ENCODE measurements at regions not wholly inside any gene's neighbourhood (a gene's known extent, or its start where the extent isn't known, plus 50 kb on each side); places are given as distances from the start of the nearest gene placed in this dataset.

DNA sequence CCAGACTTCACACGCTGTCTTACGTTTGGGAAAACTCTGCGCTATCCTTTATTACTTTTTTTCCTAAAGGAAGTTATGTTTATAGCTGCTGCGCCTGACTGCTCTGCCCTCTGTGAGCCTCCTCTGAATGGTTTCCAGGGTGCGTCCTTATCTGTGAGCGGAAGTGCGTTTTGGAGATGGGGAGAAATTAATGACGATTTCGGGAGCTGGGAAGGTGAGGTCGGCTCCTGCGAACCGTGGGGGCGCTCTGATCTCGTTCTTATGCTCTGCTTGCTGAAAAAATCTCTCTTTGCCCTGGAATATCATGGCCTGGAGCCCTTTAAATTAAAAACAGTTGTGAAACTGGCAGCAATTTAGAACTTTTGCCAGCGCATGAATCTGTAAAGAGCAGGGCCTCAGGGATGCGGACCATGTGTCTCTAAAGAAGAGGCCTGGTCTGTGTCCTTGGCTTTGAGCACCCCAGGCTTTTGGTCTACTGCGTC lies 135.7 kb upstream of the ZFHX3 start:
- TF ChIP-seq, protein P1, sequence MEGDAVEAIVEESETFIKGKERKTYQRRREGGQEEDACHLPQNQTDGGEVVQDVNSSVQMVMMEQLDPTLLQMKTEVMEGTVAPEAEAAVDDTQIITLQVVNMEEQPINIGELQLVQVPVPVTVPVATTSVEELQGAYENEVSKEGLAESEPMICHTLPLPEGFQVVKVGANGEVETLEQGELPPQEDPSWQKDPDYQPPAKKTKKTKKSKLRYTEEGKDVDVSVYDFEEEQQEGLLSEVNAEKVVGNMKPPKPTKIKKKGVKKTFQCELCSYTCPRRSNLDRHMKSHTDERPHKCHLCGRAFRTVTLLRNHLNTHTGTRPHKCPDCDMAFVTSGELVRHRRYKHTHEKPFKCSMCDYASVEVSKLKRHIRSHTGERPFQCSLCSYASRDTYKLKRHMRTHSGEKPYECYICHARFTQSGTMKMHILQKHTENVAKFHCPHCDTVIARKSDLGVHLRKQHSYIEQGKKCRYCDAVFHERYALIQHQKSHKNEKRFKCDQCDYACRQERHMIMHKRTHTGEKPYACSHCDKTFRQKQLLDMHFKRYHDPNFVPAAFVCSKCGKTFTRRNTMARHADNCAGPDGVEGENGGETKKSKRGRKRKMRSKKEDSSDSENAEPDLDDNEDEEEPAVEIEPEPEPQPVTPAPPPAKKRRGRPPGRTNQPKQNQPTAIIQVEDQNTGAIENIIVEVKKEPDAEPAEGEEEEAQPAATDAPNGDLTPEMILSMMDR (conservative IDR thresholded peaks at IDR 0.05) = no peak
- TF ChIP-seq ZFX (IDR thresholded peaks at IDR 0.05) = no peak

Measured in C4-2B (cell line).